ENCODE measurements at regions not wholly inside any gene's neighbourhood (a gene's known extent, or its start where the extent isn't known, plus 50 kb on each side); places are given as distances from the start of the nearest gene placed in this dataset.
"Not testable (repeated sequence)": the region's sequence is repeated elsewhere in the genome, so short reads cannot be mapped to it uniquely, and the experiment has no call there.

DNA sequence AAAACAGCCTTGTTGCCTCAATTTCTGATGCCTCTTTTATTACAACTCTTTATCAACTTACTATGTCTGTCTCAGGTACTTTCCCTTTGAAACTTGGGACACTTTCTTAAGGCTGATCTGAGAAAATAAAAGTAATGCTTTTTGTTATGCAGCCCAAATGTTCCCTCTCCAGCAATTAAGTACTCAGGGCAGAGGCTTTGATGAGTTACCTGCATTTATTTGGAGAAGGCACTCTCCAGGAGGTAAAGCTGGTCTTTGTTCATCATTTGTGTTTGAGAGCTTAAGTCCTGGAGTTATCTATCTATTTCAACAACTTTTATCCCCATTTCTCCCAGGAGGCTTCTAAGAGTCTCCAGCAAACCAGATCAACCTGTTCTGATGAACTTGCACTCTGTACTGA, 259.2 kb downstream of the ASXL3 start:
- in situ Hi-C loops (cut with HindIII; ENCODE audit: low pct_ligation_motif_present, low pct_unique_long_range_greater_than_20kb, low sequenced_read_pairs), result no loop called here
- no peak for DNase-seq

- in situ Hi-C loops (cut with HindIII; ENCODE audit: low pct_ligation_motif_present, low pct_unique_long_range_greater_than_20kb, low sequenced_read_pairs), result no loop called here
- DNase-seq, result no peak
These were observed 258.5 kb downstream of the ASXL3 start for GRCh38 chr18:33836564-33836963.

DNA sequence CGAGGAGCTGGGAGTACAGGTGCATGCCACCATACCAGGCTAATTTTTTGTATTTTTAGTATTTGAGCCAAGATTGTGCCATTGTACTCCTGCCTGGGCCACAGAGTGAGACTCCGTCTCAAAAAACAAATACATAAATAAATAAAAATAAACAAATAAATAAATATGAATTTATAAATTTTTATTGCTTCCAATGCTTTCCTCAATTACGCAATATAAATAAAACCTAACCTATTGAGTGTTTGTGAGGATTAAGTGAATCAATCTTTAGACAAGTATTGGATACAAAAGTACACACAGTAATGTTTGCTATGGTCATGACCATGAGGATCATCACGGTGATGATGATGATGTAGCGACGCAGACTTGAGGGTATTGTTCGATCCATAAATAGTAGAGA, 257.4 kb downstream of the ASXL3 start:
- in situ Hi-C loops (cut with HindIII; ENCODE audit: low pct_ligation_motif_present, low pct_unique_long_range_greater_than_20kb, low sequenced_read_pairs), result no loop called here
- no peak for DNase-seq

GRCh38 chr18:33833842-33834241, 255.8 kb downstream of the ASXL3 start:
- in situ Hi-C loops (cut with HindIII; ENCODE audit: low pct_ligation_motif_present, low pct_unique_long_range_greater_than_20kb, low sequenced_read_pairs), result no loop called here
- no peak for DNase-seq

- in situ Hi-C loops (cut with HindIII; ENCODE audit: low pct_ligation_motif_present, low pct_unique_long_range_greater_than_20kb, low sequenced_read_pairs), result no loop called here
- no peak for DNase-seq
These were observed 253.4 kb downstream of the ASXL3 start for GRCh38 chr18:33831424-33831823.

- in situ Hi-C loops (cut with HindIII; ENCODE audit: low pct_ligation_motif_present, low pct_unique_long_range_greater_than_20kb, low sequenced_read_pairs), result no loop called here
- DNase-seq, result no peak
These were observed 252.2 kb downstream of the ASXL3 start for GRCh38 chr18:33830213-33830612.

GRCh38 chr18:33828949-33829348, 250.9 kb downstream of the ASXL3 start:
- in situ Hi-C loops (cut with HindIII; ENCODE audit: low pct_ligation_motif_present, low pct_unique_long_range_greater_than_20kb, low sequenced_read_pairs), result no loop called here
- no peak for DNase-seq

DNA sequence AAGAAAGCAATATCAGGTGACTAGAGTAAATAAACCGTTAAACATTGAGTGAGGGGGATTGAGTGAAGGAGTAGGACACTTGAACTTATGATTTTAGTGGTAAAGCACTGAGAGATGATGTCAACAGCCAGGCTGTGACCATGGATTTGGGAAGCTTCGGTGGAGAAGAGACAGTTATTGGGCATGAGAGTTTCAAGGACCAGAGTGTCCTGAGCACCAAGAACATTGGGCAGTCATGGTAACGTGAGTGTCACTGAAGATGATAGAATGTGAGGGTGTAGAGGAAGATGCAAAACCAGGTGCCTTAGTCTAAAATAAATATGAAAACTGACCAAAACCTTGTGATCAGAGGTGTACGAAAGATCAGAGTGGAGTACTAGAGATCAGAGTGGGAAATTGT, 248.1 kb downstream of the ASXL3 start:
- in situ Hi-C loops (cut with HindIII; ENCODE audit: low pct_ligation_motif_present, low pct_unique_long_range_greater_than_20kb, low sequenced_read_pairs), result no loop called here
- no peak for DNase-seq

GRCh38 chr18:33821503-33821902, 243.5 kb downstream of the ASXL3 start:
- DNase-seq, result no peak
- in situ Hi-C loops (cut with HindIII; ENCODE audit: low pct_ligation_motif_present, low pct_unique_long_range_greater_than_20kb, low sequenced_read_pairs), result no loop called here

- no peak for DNase-seq
- in situ Hi-C loops (cut with HindIII; ENCODE audit: low pct_ligation_motif_present, low pct_unique_long_range_greater_than_20kb, low sequenced_read_pairs), result no loop called here
These were observed 242.7 kb downstream of the ASXL3 start for GRCh38 chr18:33820517-33821371.

DNA sequence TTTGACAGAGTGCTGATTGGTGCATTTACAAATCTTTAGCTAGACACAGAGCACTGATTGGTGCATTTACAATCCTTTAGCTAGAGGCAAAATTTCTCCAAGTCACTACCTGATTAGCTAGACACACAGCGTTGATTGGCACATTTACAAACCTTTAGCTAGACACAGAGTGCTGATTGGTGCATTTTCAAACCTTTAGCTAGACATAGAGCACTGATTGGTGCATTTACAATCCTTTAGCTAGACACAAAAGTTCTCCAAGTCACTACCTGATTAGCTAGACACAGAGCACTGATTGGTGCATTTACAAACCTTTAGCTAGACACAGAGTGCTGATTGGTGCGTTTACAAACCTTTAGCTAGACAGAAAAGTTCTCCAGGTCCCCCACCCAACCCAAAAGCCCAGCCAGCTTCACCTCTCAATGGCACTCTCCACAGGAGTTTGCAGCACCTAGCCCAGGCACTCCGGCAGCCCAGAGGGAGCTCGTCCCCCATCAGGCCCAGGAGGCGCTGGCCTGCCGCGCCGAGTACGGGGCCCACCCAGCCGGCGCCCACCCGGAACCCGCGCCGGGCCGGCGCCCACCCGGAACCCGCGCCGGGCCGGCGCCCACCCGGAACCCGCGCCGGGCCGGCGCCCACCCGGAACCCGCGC, 241.8 kb downstream of the ASXL3 start:
- in situ Hi-C loops (cut with HindIII; ENCODE audit: low pct_ligation_motif_present, low pct_unique_long_range_greater_than_20kb, low sequenced_read_pairs); DNase-seq: not testable (repeated sequence)

- DNase-seq, result no peak
- in situ Hi-C loops (cut with HindIII; ENCODE audit: low pct_ligation_motif_present, low pct_unique_long_range_greater_than_20kb, low sequenced_read_pairs), result no loop called here
These were observed 240.1 kb downstream of the ASXL3 start for GRCh38 chr18:33818145-33818544.

DNA sequence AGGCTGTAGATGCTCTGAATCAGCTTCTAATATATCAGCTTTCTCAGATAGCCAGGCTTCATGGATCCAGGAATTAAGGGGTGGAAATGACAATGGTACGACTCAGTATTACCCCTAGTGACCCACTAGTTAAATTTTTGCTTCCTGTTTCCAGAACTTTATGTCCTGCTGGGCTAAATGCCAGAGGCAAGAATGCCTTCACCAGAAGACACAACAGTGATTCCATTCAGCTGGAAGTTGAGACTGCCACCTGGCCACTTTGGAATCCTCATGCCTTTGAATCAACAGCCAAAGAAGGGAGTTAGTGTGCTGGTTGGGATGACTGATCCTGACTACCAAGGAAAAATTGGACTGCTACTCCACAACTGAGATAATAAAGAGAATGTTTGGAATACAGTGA, 239.1 kb downstream of the ASXL3 start:
- DNase-seq, result no peak
- in situ Hi-C loops (cut with HindIII; ENCODE audit: low pct_ligation_motif_present, low pct_unique_long_range_greater_than_20kb, low sequenced_read_pairs), result no loop called here

GRCh38 chr18:33814546-33814945, 236.5 kb downstream of the ASXL3 start:
- in situ Hi-C loops (cut with HindIII; ENCODE audit: low pct_ligation_motif_present, low pct_unique_long_range_greater_than_20kb, low sequenced_read_pairs), result no loop called here

DNA sequence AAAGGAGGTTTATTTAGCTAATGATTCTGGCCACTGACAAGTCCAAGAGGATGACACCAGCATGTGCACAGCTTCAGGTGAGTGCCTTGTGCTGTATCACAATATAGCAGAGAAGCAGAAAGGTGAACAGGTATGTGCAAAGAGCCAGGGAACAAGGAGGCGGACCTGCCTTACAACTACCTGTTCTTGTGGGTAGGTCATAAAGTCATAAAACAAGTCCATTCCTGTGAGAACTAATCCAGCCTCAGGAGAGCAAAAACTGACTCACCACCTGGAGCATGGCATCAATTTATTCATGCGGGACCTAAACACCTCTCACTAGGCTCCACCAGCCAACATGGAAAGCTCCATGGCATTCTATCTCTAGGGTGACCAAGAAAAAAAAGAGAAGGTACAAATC, 234.2 kb downstream of the ASXL3 start:
- in situ Hi-C loops (cut with HindIII; ENCODE audit: low pct_ligation_motif_present, low pct_unique_long_range_greater_than_20kb, low sequenced_read_pairs), result no loop called here
- DNase-seq, result no peak

More at GRCh38 chr18:33814546-33814945, 236.5 kb downstream of the ASXL3 start:
- DNase-seq, result no peak

DNA sequence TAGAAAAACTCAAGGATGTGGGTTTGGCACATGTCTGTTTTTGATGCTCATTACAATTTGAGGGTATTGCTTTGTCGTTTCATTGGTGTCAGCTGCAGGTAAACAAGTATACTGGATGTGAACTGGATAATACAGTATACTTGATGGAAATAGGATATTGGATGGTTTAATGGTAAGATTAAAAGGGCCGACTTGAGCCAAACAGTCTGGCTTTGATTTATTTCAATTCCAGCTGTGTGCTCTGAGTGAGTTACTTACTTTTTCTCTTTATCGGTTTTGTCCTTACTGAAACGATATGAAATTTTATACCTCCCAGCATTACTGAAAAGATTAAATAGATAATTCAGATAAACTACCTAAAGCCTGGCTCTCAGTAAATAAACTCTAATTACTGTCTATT, 227.6 kb downstream of the ASXL3 start:
- DNase-seq, result no peak

GRCh38 chr18:33804258-33804657, 226.2 kb downstream of the ASXL3 start:
- in situ Hi-C loops (cut with HindIII; ENCODE audit: low pct_ligation_motif_present, low pct_unique_long_range_greater_than_20kb, low sequenced_read_pairs), result no loop called here
- no peak for DNase-seq

More for the DNA sequence above, 227.6 kb downstream of the ASXL3 start:
- in situ Hi-C loops (cut with HindIII; ENCODE audit: low pct_ligation_motif_present, low pct_unique_long_range_greater_than_20kb, low sequenced_read_pairs), result no loop called here

DNA sequence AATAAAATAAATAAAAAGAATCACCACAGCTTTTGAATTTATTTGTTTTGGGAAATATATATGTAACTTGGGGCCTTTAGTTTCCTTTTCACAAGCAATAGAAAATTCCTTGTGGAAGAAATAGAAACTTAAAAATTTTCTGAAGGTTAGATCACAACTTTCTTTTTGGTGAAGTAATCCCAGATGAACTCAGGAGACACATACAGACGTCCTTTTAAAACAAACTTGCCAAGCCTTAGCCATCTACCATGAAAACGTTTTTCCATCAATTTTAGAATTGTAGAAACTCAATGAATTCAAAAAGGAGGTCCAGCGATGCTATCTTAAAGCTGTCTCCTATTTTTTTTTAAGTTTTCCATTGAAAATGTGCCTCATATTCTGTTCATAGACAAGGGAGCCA, 225.6 kb downstream of the ASXL3 start:
- DNase-seq, result no peak
- in situ Hi-C loops (cut with HindIII; ENCODE audit: low pct_ligation_motif_present, low pct_unique_long_range_greater_than_20kb, low sequenced_read_pairs), result no loop called here

DNA sequence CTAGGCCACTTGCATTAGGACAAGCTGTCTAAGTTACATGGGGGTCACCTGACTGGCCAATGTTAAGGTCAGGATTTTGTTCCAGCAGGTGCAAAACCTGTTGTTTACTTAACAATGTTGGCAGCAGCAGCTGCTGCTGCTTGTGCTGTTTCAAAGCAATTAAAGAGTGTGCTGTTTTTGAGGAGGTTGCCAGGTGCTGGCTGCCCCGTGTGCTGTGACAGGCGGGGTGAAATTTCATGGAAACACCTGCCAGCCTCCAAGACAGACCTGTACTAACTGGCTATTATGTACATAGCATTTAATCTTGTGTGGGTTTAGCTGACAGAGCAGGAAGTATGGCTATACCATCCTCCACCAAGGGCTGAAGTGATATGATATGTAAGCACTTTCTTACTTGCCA, 224.9 kb downstream of the ASXL3 start:
- DNase-seq, result no peak
- in situ Hi-C loops (cut with HindIII; ENCODE audit: low pct_ligation_motif_present, low pct_unique_long_range_greater_than_20kb, low sequenced_read_pairs), result no loop called here

Measured in ACHN (cell line).